ENCODE measurements at regions not wholly inside any gene's neighbourhood (a gene's known extent, or its start where the extent isn't known, plus 50 kb on each side); places are given as distances from the start of the nearest gene placed in this dataset.
"Not testable (repeated sequence)": the region's sequence is repeated elsewhere in the genome, so short reads cannot be mapped to it uniquely, and the experiment has no call there.

DNA sequence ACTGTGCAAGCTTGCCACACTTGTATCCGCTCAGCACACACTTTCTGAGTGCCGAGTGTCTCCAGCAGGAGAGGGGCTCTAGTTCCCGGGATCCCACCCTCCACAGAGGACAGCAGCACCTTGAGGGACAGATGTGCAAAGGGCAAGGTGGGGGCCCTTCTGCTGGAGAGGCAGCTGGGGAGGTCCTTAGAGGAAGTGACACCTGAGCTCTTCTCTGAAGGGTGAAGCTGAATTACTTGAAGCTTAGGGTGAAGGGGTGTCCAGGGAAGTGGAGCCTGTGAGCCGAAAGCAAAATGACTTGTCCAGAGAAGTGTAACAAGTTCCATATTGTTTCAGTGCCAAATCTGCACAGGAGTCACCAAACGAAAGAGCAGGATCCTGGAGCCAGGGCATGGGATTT, 136.3 kb upstream of the DUSP22 start:
- ATAC-seq (ENCODE audit: low read depth) (no peak), DNase-seq (no peak)
- Mint-ChIP-seq H3K4me1 (peaks cover 4% of the 10 kb centered on the region), H3K27me3 (peaks cover 44% of the 10 kb centered on the region), H3K27ac (no peak overlapping the region), H3K4me3 (no peak overlapping the region), H3K9me3 (ENCODE audit: insufficient read depth) (no peaks in the 10 kb centered on the region)
- 81% methylated on average over 5 of the region's 5 CpGs for WGBS (ENCODE audit: insufficient coverage)
- H3K4me2 ChIP-seq (replicated peaks; ENCODE audit: low read depth, low read length, poor library complexity, severe bottlenecking): no peak overlapping the region
- intact Hi-C loops (cut with micrococcal nuclease): no loop called here
- H4K20me1 ChIP-seq (ENCODE audit: control insufficient read depth, insufficient read depth, low read length, poor library complexity, severe bottlenecking): no peaks in the 10 kb centered on the region
- no peaks in the 10 kb centered on the region for H3K79me2 ChIP-seq (ENCODE audit: control insufficient read depth, insufficient read depth, low read length)
- H3K27ac ChIP-seq (ENCODE audit: low read length in 2 of 2): no peak overlapping the region
- H3K4me3 ChIP-seq (ENCODE audit: control extremely low read depth in 1 of 5, extremely low read depth in 1 of 5, insufficient read depth in 1 of 5, low read depth in 2 of 5, low read length in 4 of 5): no peak overlapping the region
- H3K4me1 ChIP-seq (ENCODE audit: control insufficient read depth in 2 of 2, insufficient read depth in 2 of 2, low read length in 2 of 2): no peaks in the 10 kb centered on the region
- peaks cover 0 to 6% (median 2%) of the 10 kb centered on the region in 4 experiments for H3K27me3 ChIP-seq (replicated peaks in 1 of 4; ENCODE audit: control extremely low read depth in 1 of 4, control insufficient read depth in 3 of 4, insufficient read depth in 4 of 4, low read length in 3 of 4)
- TF ChIP-seq, protein P1, sequence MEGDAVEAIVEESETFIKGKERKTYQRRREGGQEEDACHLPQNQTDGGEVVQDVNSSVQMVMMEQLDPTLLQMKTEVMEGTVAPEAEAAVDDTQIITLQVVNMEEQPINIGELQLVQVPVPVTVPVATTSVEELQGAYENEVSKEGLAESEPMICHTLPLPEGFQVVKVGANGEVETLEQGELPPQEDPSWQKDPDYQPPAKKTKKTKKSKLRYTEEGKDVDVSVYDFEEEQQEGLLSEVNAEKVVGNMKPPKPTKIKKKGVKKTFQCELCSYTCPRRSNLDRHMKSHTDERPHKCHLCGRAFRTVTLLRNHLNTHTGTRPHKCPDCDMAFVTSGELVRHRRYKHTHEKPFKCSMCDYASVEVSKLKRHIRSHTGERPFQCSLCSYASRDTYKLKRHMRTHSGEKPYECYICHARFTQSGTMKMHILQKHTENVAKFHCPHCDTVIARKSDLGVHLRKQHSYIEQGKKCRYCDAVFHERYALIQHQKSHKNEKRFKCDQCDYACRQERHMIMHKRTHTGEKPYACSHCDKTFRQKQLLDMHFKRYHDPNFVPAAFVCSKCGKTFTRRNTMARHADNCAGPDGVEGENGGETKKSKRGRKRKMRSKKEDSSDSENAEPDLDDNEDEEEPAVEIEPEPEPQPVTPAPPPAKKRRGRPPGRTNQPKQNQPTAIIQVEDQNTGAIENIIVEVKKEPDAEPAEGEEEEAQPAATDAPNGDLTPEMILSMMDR (IDR thresholded peaks at IDR 0.05): no peak
- no peak for TF ChIP-seq EZH2 (IDR thresholded peaks at IDR 0.05; ENCODE audit: borderline replicate concordance, insufficient read depth, low read depth, low read length, poor library complexity, severe bottlenecking)
- H2AFZ ChIP-seq (ENCODE audit: insufficient read depth, low read depth, low read length, poor library complexity, severe bottlenecking): no peak overlapping the region
- H3K9ac ChIP-seq (ENCODE audit: low read length): no peak overlapping the region
- POLR2A ChIA-PET: no interaction called here
- H3K36me3 ChIP-seq (replicated peaks in 1 of 2; ENCODE audit: control extremely low read depth in 1 of 2, control insufficient read depth in 1 of 2, extremely low read depth in 1 of 2, insufficient read depth in 2 of 2, low read length in 1 of 2): no peaks in the 10 kb centered on the region
- CTCF ChIA-PET: interaction anchor here (1.2 to 1.4 kb wide), 4 partner anchors 9 to 71 kb away, joined by 3 to 5 read pairs (median 4); no protein-coding TSS in a partner anchor
- H3K9me3 ChIP-seq (ENCODE audit: control extremely low read depth in 1 of 3, control insufficient read depth in 2 of 3, insufficient read depth in 1 of 3, low read length in 2 of 3): no peaks in the 10 kb centered on the region

DNA sequence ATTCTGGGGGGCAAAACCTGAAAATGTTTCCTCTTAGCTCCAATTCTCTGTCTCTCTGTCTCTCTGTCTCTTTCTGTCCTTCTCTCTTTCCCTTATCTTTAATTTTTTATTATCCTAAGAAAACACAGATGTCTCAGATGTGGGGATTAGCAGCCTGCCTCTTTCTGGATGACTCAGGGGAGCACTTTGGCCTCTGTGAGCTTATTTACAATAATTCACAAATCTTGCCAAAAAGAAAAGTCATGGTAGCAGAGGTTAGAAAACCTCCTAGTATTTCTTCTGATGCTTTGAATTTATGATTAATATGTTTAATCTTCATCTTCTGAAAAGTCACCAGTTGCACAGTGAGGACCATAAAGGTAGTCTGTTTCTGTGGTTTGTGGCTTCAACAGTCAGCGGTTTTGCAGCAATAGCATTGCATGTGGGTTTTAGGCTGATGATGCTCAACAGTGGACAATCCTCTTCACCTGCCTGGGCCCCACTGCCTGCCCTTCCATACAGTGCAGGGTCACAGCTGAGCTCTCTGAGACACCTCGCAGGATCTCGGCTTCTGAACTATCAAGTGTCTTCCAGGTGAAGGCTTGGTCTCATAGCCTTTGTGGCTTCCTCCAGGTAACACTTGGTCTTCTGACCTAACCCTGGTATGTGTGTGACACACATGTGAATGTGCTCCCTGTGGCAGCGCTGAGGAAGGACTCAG, 135.7 kb upstream of the DUSP22 start:
- peaks cover 44% of the 10 kb centered on the region for H3K27me3 Mint-ChIP-seq

More for the DNA sequence above, 135.7 kb upstream of the DUSP22 start:
- H3K4me1 Mint-ChIP-seq; ATAC-seq (ENCODE audit: low read depth); H3K79me2 ChIP-seq (ENCODE audit: control insufficient read depth, insufficient read depth, low read length); H2AFZ ChIP-seq (ENCODE audit: insufficient read depth, low read depth, low read length, poor library complexity, severe bottlenecking); POLR2A ChIA-PET; H3K9ac ChIP-seq (ENCODE audit: low read length); H3K4me1 ChIP-seq (ENCODE audit: control insufficient read depth in 2 of 2, insufficient read depth in 2 of 2, low read length in 2 of 2); H3K9me3 ChIP-seq (ENCODE audit: control extremely low read depth in 1 of 3, control insufficient read depth in 2 of 3, insufficient read depth in 1 of 3, low read length in 2 of 3); H3K27ac ChIP-seq (ENCODE audit: low read length in 2 of 2); H3K4me3 ChIP-seq (ENCODE audit: control extremely low read depth in 1 of 5, extremely low read depth in 1 of 5, insufficient read depth in 1 of 5, low read depth in 2 of 5, low read length in 4 of 5); H4K20me1 ChIP-seq (ENCODE audit: control insufficient read depth, insufficient read depth, low read length, poor library complexity, severe bottlenecking); H3K4me2 ChIP-seq (replicated peaks; ENCODE audit: low read depth, low read length, poor library complexity, severe bottlenecking); intact Hi-C loops (cut with micrococcal nuclease); H3K36me3 ChIP-seq (replicated peaks in 1 of 2; ENCODE audit: control extremely low read depth in 1 of 2, control insufficient read depth in 1 of 2, extremely low read depth in 1 of 2, insufficient read depth in 2 of 2, low read length in 1 of 2); H3K27ac Mint-ChIP-seq; DNase-seq; H3K27me3 ChIP-seq (replicated peaks in 1 of 4; ENCODE audit: control extremely low read depth in 1 of 4, control insufficient read depth in 3 of 4, insufficient read depth in 4 of 4, low read length in 3 of 4); H3K9me3 Mint-ChIP-seq (ENCODE audit: insufficient read depth); H3K4me3 Mint-ChIP-seq: not testable (repeated sequence)
- CTCF ChIA-PET: interaction anchor here (0.7 to 1.4 kb wide), 5 partner anchors 8 to 70 kb away, joined by 3 to 5 read pairs (median 4); no protein-coding TSS in a partner anchor
- 28% methylated on average over 3 of the region's 4 CpGs for WGBS (ENCODE audit: insufficient coverage)

All from B cell (primary cell).